ENCODE measurements at regions not wholly inside any gene's neighbourhood (a gene's known extent, or its start where the extent isn't known, plus 50 kb on each side); places are given as distances from the start of the nearest gene placed in this dataset.
"Not testable (repeated sequence)": the region's sequence is repeated elsewhere in the genome, so short reads cannot be mapped to it uniquely, and the experiment has no call there.

- not testable (repeated sequence) for DNase-seq
These were observed 67.8 kb upstream of the ETV3 start for GRCh38 chr1:157205982-157206381.

DNA sequence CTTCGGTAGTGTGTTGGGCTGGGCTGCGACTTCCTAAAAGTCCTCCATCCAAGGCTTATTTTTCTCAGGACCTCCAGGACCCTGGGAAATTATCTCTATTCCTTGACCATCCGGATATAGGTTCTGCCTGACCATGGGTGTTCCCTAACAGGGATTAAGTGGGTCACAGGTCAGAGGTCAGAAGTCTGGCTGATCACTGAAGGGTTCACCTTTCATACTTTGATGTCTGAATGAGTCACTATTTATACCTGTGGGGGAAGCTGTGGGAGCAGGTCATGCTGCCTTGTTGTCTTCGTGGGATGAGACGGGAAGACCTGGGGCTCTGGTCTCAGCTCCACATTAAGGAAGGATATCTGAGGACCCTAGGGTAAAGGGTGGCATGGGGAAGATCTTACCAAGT lies 65.0 kb upstream of the ETV3 start:
- DNase-seq = no peak

- DNase-seq = no peak
These were observed 64.1 kb upstream of the ETV3 start for GRCh38 chr1:157202331-157202730.

DNA sequence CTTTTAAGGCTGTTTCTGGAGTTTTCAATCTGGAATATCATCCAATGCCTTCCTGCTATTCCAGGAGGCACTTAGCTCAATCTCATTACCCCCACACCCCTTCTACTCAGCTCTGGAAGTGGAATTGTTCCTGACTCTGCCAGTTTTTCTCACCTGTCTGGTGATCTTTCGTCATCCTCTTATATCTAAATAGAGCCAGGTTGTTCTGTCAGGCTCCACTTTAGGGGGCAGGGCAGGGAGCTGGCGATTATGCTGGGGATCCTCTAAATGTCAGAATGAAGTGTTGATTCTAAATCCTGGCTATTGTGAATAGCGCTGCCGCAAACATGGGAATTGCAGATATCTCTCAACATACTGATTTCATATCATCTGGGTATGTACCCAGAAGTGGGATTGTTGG lies 63.6 kb upstream of the ETV3 start:
- no peak for DNase-seq

- no peak for DNase-seq
These were observed 62.3 kb upstream of the ETV3 start for GRCh38 chr1:157200451-157200850.

- DNase-seq = no peak
These were observed 61.2 kb upstream of the ETV3 start for GRCh38 chr1:157199421-157199755.

- no peak for DNase-seq
These were observed 60.6 kb upstream of the ETV3 start for GRCh38 chr1:157198619-157199420.

- DNase-seq = no peak
These were observed 59.8 kb upstream of the ETV3 start for GRCh38 chr1:157197906-157198435.

DNA sequence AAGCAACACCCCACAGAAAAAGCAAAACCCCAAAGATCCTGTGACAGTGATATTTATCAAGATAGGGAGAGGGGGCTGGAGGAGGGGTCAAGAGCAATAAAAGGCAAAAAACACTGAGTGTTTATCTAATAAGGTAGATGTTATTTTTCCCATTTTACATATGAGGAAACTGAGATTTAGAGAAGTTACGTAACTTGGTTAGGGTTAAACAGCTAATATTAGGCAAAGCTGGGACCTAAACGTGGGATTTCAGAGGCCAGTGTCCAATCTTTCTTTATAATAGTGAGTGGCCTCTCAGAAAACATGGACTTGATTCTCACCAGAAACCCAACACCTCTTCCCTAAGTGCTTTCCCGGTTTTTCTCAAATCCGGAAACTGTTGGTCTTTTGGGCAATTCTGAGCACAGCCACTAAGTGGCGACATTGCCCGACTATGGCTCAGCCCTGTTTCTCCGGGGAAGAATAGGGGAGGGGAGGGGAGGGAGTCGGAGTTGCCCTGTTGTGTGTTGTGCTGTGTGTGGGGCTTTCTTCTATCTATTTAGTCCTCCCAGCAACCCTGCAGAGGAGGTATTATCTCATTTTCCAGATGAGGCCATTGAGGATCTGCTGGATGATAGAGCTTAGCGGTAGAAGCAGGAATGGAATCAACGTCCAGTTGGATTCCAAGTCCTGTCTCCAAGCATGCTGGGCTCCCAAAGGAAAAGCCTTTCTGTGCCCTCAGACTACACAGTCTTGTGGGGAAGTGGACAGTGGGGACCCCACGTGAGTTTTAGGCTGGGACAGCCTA lies 58.7 kb upstream of the ETV3 start:
- not testable (repeated sequence) for DNase-seq

GRCh38 chr1:157196245-157196543 lies 58.0 kb upstream of the ETV3 start:
- DNase-seq = no peak

- DNase-seq = no peak
These were observed 57.5 kb upstream of the ETV3 start for GRCh38 chr1:157195521-157196244.

DNA sequence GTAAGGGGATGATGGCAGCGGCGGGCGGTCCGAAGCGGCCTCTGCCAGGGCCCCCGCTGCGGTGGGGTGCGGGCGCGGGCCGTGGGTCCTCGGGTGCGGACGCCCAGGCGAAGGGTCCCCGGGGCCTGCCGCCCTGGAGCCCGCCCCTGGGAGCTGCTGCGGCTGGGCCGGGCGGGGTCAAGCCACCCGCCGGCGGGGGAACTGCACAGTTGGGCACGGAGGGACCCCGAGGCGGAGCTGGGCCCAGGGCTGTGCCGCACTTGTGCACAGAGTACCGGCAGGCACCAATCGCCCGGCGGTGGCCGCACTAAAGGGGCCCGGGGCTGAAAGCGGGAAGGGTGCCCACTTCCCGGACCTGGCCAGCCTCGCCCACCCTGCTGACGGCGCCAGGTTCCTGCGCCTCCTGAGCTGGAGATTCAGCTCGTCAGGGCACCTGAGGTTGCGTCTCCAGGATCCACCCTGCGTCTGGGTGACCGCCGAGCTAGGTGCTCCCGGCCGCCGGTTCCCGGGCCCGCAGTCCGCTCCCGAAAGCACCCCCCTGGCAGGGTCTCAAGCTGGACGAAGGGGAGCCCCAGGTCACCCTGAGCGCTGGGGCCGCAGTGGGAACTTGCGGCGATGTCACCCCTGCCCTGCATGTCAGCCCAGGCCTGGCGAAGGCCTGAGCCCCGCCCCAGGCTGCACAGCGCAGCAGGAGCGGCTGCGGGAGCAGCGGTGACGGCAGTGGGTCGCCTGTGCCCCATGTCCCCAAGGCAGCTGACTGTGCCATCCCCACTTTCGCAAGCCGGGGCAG lies 56.7 kb upstream of the ETV3 start:
- no peak for DNase-seq

GRCh38 chr1:157193702-157194391 lies 55.7 kb upstream of the ETV3 start:
- peak; percentile 13 for DNase-seq

DNA sequence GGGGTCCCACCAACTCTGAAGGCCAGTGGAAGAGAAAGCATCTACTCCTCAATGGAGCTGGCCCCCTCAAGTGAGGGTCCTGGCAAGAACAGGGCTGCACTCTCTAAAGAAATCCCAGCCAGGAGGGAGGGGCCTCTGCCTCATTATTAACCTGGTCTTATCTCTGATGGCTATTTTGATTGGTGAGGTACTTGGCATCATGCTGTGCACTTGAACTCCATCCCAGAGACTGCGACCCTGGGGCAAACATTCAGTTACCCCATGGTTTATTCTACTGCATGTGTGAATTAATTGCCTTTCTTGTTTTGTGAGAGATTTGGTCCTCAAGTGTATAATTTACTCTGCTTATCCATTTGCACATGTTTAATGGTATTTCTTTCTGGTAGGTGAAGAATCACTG lies 55.0 kb upstream of the ETV3 start:
- DNase-seq = no peak

- DNase-seq = no peak
These were observed 52.1 kb upstream of the ETV3 start for GRCh38 chr1:157189986-157190982.

- DNase-seq = no peak
These were observed 50.9 kb upstream of the ETV3 start for GRCh38 chr1:157189096-157189495.
